WTC11 (cell line): ENCODE measurements at regions not wholly inside any gene's neighbourhood (a gene's known extent, or its start where the extent isn't known, plus 50 kb on each side); places are given as distances from the start of the nearest gene placed in this dataset.

ENCODE experiments used
- ATAC-seq: fragments of 200-7000 bp; cut with Tn5 transposase; 2 replicates; pipeline ENCODE4 v1.10.0; 2021; ENCODE audit warnings: mild to moderate bottlenecking, moderate library complexity
- CTCF ChIA-PET: fragments of 300-600 bp; sonication (Branson Sonifier 250); formaldehyde crosslinking; loops from one replicate; lab custom pipeline; 2021; ENCODE audit warnings: antibody characterized with exemption; lab: Charles Lee
- POLR2A ChIA-PET: fragments of 350-600 bp; sonication (Branson Sonifier 250); formaldehyde crosslinking; loops from one replicate; lab custom pipeline; 2021; ENCODE audit warnings: antibody characterized with exemption; lab: Charles Lee
- DNase-seq: peaks from one replicate; pipeline ENCODE4 v3.0.0; 2021; ENCODE audit warnings: low spot score
- H3K27ac Mint-ChIP-seq: 2 replicates; pipeline ENCODE4 v1.8.0; 2021; ENCODE audit warnings: mixed read lengths
- H3K27me3 Mint-ChIP-seq: 2 replicates; pipeline ENCODE4 v1.8.0; 2021; ENCODE audit warnings: low read depth, mild to moderate bottlenecking, moderate library complexity, mixed read lengths
- H3K36me3 Mint-ChIP-seq: 2 replicates; pipeline ENCODE4 v1.8.0; 2021; ENCODE audit warnings: mixed read lengths
- H3K4me1 Mint-ChIP-seq: 2 replicates; pipeline ENCODE4 v1.8.0; 2022; ENCODE audit warnings: mixed read lengths
- H3K4me3 Mint-ChIP-seq: 2 replicates; pipeline ENCODE4 v1.8.0; 2021; ENCODE audit warnings: mild to moderate bottlenecking, moderate library complexity, mixed read lengths
- H3K9me3 Mint-ChIP-seq: 2 replicates; pipeline ENCODE4 v1.8.0; 2021; ENCODE audit warnings: mixed read lengths
- CREM ChIP-seq: sonication (generic); formaldehyde crosslinking; IDR thresholded peaks from 2 replicates; pipeline ENCODE4 v1.8.1; 2022; ENCODE audit warnings: mild to moderate bottlenecking, missing genetic modification reagents, moderate library complexity
- ELF4 ChIP-seq: sonication (generic); formaldehyde crosslinking; IDR thresholded peaks from 2 replicates; pipeline ENCODE4 v1.8.1; 2022; ENCODE audit warnings: low read depth, mild to moderate bottlenecking, moderate library complexity, missing genetic modification reagents
- ETV6 ChIP-seq: sonication (generic); formaldehyde crosslinking; IDR thresholded peaks from 2 replicates; pipeline ENCODE4 v1.8.1; 2022; ENCODE audit warnings: mild to moderate bottlenecking, missing genetic modification reagents
- FOXP1 ChIP-seq: sonication (generic); formaldehyde crosslinking; IDR thresholded peaks from 2 replicates; pipeline ENCODE4 v1.8.0; 2022; ENCODE audit warnings: missing genetic modification reagents, mild to moderate bottlenecking, moderate library complexity, borderline replicate concordance
- NFYB ChIP-seq: sonication (generic); formaldehyde crosslinking; conservative IDR thresholded peaks from 2 replicates; pipeline ENCODE4 v1.8.0; 2022; ENCODE audit warnings: low read depth, missing genetic modification reagents
- NR3C1 ChIP-seq: sonication (generic); formaldehyde crosslinking; conservative IDR thresholded peaks from 2 replicates; pipeline ENCODE4 v1.8.1; 2023; ENCODE audit warnings: low read depth, mild to moderate bottlenecking, missing genetic modification reagents
- RORB ChIP-seq: fragments of 250-450 bp; sonication (Bioruptor Pico); IDR thresholded peaks from 2 replicates; pipeline ENCODE4 v1.9.0; 2021; ENCODE audit warnings: mild to moderate bottlenecking
- SP1 ChIP-seq: sonication (generic); formaldehyde crosslinking; conservative IDR thresholded peaks from 2 replicates; pipeline ENCODE4 v1.8.1; 2022; ENCODE audit warnings: missing genetic modification reagents
- TEAD1 ChIP-seq: sonication (generic); formaldehyde crosslinking; IDR thresholded peaks from 2 replicates; pipeline ENCODE4 v1.8.0; 2022; ENCODE audit warnings: mild to moderate bottlenecking, missing genetic modification reagents
- ZBTB21 ChIP-seq: sonication (generic); formaldehyde crosslinking; IDR thresholded peaks from 2 replicates; pipeline ENCODE4 v1.8.1; 2023; ENCODE audit warnings: mild to moderate bottlenecking, missing genetic modification reagents, borderline replicate concordance
- ZNF263 ChIP-seq: sonication (generic); formaldehyde crosslinking; IDR thresholded peaks from 2 replicates; pipeline ENCODE4 v1.8.1; 2022; ENCODE audit warnings: low read depth, mild to moderate bottlenecking, moderate library complexity, missing genetic modification reagents
- ZNF416 ChIP-seq: fragments of 250-450 bp; sonication (Bioruptor Pico); IDR thresholded peaks from 2 replicates; pipeline ENCODE4 v1.9.0; 2021; ENCODE audit warnings: mild to moderate bottlenecking, inconsistent platforms
- TF ChIP-seq, protein P1 (sequence below): fragments of 250-450 bp; sonication (Bioruptor Pico); IDR thresholded peaks from 2 replicates; pipeline ENCODE4 v1.9.0; 2021; ENCODE audit warnings: mild to moderate bottlenecking, borderline replicate concordance
- TF ChIP-seq, protein P2 (sequence below): fragments of 250-450 bp; sonication (Bioruptor Pico); IDR thresholded peaks from 2 replicates; pipeline ENCODE4 v2.1.2; 2022; ENCODE audit warnings: mild to moderate bottlenecking, moderate library complexity
- TF ChIP-seq, protein P3 (sequence below): sonication (generic); formaldehyde crosslinking; IDR thresholded peaks from 2 replicates; pipeline ENCODE4 v1.8.1; 2023; ENCODE audit warnings: mild to moderate bottlenecking, missing genetic modification reagents, borderline replicate concordance
- TF ChIP-seq, protein P4 (sequence below): fragments of 250-450 bp; sonication (Bioruptor Pico); IDR thresholded peaks from 2 replicates; pipeline ENCODE4 v1.9.0; 2021; ENCODE audit warnings: moderate library complexity, mild to moderate bottlenecking, inconsistent platforms, borderline replicate concordance
- TF ChIP-seq, protein P5 (sequence below): sonication (generic); formaldehyde crosslinking; conservative IDR thresholded peaks from 2 replicates; pipeline ENCODE4 v1.8.1; 2022; ENCODE audit warnings: mild to moderate bottlenecking, missing genetic modification reagents

DNA sequence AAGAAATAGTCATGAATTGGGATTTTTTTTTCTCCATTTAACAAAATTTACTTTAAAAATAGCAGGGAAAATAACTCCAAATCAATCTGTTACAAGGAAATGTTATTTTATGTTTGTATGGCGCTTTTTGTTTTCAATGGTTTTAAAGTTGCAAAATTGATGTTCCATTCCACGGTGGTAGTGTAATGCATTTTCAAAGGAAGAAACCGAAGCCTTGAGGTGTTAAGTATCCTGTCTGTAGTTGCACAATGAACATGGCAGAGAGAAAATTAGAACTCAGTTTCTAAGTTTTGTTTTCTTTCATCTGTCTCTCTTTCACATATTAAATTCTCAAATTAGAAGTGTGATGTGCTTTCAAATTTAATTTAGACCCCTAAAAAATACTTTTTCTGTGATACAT, 841.8 kb downstream of the USP25 start:
- Mint-ChIP-seq H3K27ac (no peak overlapping the region), H3K9me3 (no peaks in the 10 kb centered on the region), H3K36me3 (no peaks in the 10 kb centered on the region), H3K4me3 (no peak overlapping the region), H3K4me1 (peaks cover 11% of the 10 kb centered on the region), H3K27me3 (no peaks in the 10 kb centered on the region)
- ChIA-PET POLR2A (no interaction called here), CTCF (no interaction called here)
- ATAC-seq (no peak), DNase-seq (no peak)
- TF ChIP-seq NR3C1 (CRISPR knock-in tag) (no peak), CREM (CRISPR knock-in tag) (no peak), TEAD1 (CRISPR knock-in tag) (no peak), ZNF416 (CRISPR knock-in tag) (no peak), ELF4 (CRISPR knock-in tag) (no peak), FOXP1 (CRISPR knock-in tag) (no peak), SP1 (CRISPR knock-in tag) (no peak), NFYB (CRISPR knock-in tag) (no peak)
- TF ChIP-seq, protein P1, sequence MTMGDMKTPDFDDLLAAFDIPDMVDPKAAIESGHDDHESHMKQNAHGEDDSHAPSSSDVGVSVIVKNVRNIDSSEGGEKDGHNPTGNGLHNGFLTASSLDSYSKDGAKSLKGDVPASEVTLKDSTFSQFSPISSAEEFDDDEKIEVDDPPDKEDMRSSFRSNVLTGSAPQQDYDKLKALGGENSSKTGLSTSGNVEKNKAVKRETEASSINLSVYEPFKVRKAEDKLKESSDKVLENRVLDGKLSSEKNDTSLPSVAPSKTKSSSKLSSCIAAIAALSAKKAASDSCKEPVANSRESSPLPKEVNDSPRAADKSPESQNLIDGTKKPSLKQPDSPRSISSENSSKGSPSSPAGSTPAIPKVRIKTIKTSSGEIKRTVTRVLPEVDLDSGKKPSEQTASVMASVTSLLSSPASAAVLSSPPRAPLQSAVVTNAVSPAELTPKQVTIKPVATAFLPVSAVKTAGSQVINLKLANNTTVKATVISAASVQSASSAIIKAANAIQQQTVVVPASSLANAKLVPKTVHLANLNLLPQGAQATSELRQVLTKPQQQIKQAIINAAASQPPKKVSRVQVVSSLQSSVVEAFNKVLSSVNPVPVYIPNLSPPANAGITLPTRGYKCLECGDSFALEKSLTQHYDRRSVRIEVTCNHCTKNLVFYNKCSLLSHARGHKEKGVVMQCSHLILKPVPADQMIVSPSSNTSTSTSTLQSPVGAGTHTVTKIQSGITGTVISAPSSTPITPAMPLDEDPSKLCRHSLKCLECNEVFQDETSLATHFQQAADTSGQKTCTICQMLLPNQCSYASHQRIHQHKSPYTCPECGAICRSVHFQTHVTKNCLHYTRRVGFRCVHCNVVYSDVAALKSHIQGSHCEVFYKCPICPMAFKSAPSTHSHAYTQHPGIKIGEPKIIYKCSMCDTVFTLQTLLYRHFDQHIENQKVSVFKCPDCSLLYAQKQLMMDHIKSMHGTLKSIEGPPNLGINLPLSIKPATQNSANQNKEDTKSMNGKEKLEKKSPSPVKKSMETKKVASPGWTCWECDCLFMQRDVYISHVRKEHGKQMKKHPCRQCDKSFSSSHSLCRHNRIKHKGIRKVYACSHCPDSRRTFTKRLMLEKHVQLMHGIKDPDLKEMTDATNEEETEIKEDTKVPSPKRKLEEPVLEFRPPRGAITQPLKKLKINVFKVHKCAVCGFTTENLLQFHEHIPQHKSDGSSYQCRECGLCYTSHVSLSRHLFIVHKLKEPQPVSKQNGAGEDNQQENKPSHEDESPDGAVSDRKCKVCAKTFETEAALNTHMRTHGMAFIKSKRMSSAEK (CRISPR knock-in tag) = no peak
- TF ChIP-seq, protein P2, sequence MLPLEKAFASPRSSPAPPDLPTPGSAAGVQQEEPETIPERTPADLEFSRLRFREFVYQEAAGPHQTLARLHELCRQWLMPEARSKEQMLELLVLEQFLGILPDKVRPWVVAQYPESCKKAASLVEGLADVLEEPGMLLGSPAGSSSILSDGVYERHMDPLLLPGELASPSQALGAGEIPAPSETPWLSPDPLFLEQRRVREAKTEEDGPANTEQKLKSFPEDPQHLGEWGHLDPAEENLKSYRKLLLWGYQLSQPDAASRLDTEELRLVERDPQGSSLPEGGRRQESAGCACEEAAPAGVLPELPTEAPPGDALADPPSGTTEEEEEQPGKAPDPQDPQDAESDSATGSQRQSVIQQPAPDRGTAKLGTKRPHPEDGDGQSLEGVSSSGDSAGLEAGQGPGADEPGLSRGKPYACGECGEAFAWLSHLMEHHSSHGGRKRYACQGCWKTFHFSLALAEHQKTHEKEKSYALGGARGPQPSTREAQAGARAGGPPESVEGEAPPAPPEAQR (CRISPR knock-in tag) = no peak
- TF ChIP-seq, protein P3, sequence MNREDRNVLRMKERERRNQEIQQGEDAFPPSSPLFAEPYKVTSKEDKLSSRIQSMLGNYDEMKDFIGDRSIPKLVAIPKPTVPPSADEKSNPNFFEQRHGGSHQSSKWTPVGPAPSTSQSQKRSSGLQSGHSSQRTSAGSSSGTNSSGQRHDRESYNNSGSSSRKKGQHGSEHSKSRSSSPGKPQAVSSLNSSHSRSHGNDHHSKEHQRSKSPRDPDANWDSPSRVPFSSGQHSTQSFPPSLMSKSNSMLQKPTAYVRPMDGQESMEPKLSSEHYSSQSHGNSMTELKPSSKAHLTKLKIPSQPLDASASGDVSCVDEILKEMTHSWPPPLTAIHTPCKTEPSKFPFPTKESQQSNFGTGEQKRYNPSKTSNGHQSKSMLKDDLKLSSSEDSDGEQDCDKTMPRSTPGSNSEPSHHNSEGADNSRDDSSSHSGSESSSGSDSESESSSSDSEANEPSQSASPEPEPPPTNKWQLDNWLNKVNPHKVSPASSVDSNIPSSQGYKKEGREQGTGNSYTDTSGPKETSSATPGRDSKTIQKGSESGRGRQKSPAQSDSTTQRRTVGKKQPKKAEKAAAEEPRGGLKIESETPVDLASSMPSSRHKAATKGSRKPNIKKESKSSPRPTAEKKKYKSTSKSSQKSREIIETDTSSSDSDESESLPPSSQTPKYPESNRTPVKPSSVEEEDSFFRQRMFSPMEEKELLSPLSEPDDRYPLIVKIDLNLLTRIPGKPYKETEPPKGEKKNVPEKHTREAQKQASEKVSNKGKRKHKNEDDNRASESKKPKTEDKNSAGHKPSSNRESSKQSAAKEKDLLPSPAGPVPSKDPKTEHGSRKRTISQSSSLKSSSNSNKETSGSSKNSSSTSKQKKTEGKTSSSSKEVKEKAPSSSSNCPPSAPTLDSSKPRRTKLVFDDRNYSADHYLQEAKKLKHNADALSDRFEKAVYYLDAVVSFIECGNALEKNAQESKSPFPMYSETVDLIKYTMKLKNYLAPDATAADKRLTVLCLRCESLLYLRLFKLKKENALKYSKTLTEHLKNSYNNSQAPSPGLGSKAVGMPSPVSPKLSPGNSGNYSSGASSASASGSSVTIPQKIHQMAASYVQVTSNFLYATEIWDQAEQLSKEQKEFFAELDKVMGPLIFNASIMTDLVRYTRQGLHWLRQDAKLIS (CRISPR knock-in tag) = no peak

DNA sequence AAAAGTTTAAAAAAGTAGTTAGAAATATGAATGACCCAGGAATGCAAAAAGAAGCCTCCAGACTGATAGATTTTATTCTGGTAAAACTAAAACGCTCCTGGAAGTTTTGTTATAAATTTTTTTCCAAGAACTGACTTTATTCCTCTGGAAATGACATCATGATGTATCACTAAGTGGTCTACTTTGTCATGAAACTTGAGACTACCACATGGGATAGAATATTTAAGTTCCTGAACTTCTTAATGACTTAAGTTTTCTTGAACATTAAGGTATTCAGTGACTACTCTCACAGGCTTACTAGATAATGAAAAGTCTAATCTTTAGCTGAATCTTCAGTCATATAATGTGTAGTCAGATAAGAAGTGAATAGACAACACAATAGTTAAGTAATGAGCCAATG, 842.2 kb downstream of the USP25 start:
- H3K9me3 Mint-ChIP-seq = no peaks in the 10 kb centered on the region
- H3K27ac Mint-ChIP-seq = no peak overlapping the region
- ATAC-seq (no peak), DNase-seq (no peak)
- H3K27me3 Mint-ChIP-seq = no peaks in the 10 kb centered on the region
- ChIA-PET POLR2A (interaction anchor here (0.7 kb wide), 1 partner anchor 15 kb away, joined by 8 read pairs; no protein-coding TSS in a partner anchor), CTCF (no interaction called here)
- no peaks in the 10 kb centered on the region for H3K36me3 Mint-ChIP-seq
- TF ChIP-seq RORB = no peak
- no peak for TF ChIP-seq ZBTB21 (CRISPR knock-in tag)
- TF ChIP-seq ELF4 (CRISPR knock-in tag) = no peak
- TF ChIP-seq, protein P4, sequence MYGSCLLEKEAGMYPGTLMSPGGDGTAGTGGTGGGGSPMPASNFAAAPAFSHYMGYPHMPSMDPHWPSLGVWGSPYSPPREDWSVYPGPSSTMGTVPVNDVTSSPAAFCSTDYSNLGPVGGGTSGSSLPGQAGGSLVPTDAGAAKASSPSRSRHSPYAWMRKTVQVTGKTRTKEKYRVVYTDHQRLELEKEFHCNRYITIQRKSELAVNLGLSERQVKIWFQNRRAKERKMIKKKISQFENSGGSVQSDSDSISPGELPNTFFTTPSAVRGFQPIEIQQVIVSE (CRISPR knock-in tag) = no peak
- TF ChIP-seq, protein P5, sequence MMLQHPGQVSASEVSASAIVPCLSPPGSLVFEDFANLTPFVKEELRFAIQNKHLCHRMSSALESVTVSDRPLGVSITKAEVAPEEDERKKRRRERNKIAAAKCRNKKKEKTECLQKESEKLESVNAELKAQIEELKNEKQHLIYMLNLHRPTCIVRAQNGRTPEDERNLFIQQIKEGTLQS (CRISPR knock-in tag) = no peak
- no peak for TF ChIP-seq ETV6 (CRISPR knock-in tag)
- TF ChIP-seq ZNF263 (CRISPR knock-in tag) = no peak
- H3K4me3 Mint-ChIP-seq = no peak overlapping the region
- H3K4me1 Mint-ChIP-seq = peaks cover 11% of the 10 kb centered on the region
